PC-3 (cell line): ENCODE measurements at regions not wholly inside any gene's neighbourhood (a gene's known extent, or its start where the extent isn't known, plus 50 kb on each side); places are given as distances from the start of the nearest gene placed in this dataset.

ENCODE experiments used
- EZH2 ChIP-seq: fragments of 300-600 bp; sonication (generic); IDR thresholded peaks from one replicate; pipeline ENCODE4 v1.6.1; 2017; ENCODE audit warnings: antibody characterized with exemption, mild to moderate bottlenecking, low read length; ENCODE audit not compliant: unreplicated experiment
- TF ChIP-seq, protein P1 (sequence below): fragments of 300-600 bp; sonication (generic); conservative IDR thresholded peaks from 2 replicates; pipeline ENCODE4 v1.5.1; 2017; ENCODE audit warnings: antibody characterized with exemption, low read depth, mild to moderate bottlenecking, low read length

DNA sequence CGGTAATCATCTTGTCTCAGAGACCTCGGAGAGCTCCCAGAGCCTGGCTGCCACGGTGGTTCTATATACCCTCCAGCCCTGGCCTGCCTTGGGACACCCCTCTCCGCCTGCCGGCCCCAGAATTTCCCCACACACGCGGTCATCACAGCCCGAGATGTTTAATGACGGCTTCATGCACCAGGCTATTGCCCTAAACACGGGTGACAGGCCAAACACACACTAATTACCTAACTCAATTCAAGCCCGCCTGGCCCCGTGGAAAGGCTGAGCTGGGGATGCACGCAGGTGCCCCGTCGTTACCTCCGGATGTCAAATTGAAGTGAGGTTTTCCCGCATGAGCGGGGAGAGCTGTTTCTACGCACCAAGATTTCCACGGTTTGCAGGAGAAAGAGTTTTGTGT lies 72.9 kb upstream of the PPP2R3B start:
- TF ChIP-seq, protein P1, sequence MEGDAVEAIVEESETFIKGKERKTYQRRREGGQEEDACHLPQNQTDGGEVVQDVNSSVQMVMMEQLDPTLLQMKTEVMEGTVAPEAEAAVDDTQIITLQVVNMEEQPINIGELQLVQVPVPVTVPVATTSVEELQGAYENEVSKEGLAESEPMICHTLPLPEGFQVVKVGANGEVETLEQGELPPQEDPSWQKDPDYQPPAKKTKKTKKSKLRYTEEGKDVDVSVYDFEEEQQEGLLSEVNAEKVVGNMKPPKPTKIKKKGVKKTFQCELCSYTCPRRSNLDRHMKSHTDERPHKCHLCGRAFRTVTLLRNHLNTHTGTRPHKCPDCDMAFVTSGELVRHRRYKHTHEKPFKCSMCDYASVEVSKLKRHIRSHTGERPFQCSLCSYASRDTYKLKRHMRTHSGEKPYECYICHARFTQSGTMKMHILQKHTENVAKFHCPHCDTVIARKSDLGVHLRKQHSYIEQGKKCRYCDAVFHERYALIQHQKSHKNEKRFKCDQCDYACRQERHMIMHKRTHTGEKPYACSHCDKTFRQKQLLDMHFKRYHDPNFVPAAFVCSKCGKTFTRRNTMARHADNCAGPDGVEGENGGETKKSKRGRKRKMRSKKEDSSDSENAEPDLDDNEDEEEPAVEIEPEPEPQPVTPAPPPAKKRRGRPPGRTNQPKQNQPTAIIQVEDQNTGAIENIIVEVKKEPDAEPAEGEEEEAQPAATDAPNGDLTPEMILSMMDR: no peak
- no peak for TF ChIP-seq EZH2
